NCI-H1417 treated with DMSO at 0.1 percent for 48 hours (cell line): ENCODE measurements at regions not wholly inside any gene's neighbourhood (a gene's known extent, or its start where the extent isn't known, plus 50 kb on each side); places are given as distances from the start of the nearest gene placed in this dataset.

Experiments
- DNase-seq: peaks from one replicate; lab custom pipeline; 2025; lab: John Stamatoyannopoulos, UW

DNA sequence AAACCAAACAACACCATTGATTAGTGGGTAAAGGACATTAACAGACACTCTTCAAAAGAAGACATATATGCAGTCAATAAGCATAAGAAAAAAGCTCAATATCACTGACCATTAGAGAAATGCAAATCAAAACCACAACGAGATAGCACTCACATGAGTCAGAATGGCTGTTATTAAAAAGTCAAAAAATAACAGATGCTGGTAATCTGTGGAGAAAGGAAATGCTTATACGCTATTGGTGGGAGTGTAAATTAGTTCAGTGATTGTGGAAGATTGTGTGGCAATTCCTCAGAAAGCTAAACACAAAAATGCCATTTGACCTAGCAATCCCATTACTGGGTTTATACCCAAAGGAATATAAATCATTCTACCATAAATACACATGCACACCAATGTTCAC is 182.6 kb downstream of the TRPC6 start:
- no peak for DNase-seq

DNA sequence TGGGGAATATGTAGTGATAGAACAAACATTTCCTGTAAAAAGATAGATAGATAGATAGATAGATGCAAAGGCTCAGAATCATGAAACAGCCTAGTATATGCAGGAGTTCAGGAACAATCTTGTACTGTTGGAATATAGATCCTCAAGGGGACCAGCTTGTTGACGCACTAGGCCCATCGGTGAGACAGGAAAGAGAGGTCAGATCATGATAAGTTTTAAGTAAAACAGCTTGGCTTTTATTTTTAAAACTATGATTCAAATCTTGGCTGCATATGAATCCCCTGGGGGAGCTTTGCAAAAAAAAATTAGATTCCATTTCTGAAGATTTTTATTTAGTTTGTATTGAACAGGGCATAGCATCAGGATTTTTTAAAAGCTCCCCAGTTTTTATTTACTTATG is 185.8 kb downstream of the TRPC6 start:
- no peak for DNase-seq

DNA sequence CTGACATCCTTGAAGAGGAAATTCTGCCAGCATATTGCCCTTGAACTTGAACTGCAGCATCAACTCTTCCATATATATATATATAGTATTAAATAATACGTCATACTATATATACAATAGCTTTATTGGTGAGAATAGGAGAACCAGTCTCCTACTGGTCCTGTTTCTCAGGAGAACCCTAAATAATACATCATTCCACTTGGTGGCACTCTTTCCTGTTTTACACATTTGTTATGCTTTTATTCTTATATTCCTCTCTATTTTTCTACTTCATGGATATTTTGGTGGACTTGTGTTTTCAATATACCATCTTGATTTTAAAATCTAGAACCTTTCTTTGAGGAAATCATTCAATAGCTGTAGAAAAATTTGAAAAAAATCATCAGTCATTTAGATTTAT is 193.3 kb downstream of the TRPC6 start:
- DNase-seq, result no peak

DNA sequence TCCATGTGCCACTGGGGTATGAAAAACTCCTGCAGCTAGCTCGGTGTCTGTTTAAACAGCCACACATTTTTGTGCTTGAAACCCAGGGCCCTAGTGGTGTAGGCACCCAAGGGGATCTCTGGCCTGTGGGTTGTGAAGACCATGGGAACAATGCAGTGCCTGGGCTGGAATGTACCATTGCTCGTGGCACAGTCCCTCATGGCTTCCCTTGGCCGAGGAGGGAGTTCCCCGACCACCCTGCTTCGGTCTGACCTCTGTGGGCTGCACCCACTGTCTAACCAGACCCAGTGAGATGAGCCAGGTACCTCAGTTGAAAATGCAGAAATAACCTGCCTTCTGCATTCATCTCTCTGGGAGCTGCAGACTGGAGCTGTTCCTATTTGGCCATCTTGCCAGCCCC is 214.0 kb downstream of the TRPC6 start:
- DNase-seq, result no peak

GRCh38 chr11:101363706-101364275 is 220.0 kb downstream of the TRPC6 start:
- DNase-seq, result no peak

GRCh38 chr11:101362643-101363042 is 221.2 kb downstream of the TRPC6 start:
- no peak for DNase-seq

- no peak for DNase-seq
These were observed 226.0 kb downstream of the TRPC6 start for GRCh38 chr11:101357771-101358170.

DNA sequence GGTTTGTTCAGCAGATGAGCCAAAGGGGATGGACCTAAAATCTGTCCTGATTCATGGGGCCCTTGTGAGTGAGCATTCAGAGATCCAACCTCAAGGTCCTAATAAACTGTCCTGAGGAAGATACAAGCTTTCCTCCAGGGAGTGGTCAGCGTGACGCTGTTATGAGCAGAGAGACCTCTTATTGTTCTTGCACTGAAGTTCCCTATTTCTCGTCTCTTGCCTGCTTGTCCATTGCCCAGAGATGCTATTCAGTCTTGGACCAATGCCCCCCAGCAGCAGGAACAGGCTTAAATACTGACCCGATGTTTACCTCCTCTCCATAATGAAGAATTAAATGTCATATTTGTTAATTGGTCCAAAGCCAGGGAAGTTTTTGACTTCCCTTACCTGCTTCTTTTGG is 225.2 kb upstream of the PGR start:
- no peak for DNase-seq

GRCh38 chr11:101348786-101349185 is 219.2 kb upstream of the PGR start:
- DNase-seq, result no peak

GRCh38 chr11:101346591-101346990 is 217.0 kb upstream of the PGR start:
- no peak for DNase-seq

DNA sequence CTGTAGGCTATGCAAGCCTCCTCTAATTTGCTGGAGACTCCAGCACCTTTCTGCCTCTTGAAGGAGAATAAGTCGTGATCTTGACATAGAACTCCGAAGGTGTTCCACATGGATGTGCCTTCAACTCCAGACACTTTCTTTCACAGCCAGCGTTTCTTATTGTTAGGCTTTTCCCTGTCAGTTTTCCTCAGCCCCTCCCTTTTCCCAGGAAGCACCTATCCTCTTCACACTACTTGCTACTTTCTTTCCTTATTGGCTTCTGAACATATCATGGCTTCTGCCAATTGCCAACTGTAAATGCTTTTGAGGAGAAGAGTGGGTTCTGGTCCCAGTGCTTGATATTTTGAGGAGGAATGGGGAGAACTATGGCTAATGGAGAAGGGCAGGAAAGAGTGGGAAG is 216.3 kb upstream of the PGR start:
- no peak for DNase-seq

DNA sequence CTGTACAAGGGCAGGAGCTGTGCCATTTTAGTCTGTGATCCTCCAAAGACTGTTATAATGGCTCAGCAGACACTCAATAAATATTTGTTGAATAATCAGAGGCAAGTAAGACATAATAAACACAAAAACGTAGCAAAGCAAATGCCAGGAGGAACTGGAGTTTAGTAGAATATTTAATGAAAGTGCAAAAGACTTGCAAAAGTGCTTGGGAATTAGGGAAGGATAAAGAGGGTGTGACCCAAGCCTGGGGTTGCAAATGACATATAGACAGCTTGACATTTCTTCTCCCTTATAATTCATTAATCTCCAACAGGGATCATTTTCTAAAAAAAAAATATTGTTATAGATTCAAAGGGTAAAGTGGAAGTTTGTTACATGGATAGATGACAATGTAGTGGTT is 212.7 kb upstream of the PGR start:
- no peak for DNase-seq

DNA sequence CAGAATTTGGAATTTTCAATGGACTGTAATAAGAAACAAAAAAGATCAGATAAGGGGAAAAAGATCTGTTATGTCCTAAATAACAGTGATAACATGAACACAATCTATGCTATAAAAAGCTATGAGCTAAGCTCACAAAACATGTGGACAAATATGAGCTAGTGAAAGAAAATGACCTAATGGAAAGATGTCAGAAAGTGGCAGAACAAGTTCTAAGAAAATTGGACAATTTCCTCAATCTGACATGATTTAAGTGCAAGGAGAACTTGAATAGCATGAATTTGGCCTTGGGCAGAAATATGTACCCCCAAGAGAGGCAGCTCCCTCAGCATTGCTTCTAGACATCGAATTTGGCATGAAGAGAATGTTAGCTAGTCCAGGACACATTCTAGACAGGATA is 212.0 kb upstream of the PGR start:
- no peak for DNase-seq

GRCh38 chr11:101336858-101337257 is 207.2 kb upstream of the PGR start:
- DNase-seq, result peak; percentile 88

- peak; percentile 67 for DNase-seq
These were observed 206.5 kb upstream of the PGR start for GRCh38 chr11:101336155-101336554.

- no peak for DNase-seq
These were observed 205.0 kb upstream of the PGR start for GRCh38 chr11:101334581-101334980.

- DNase-seq, result no peak
These were observed 201.8 kb upstream of the PGR start for GRCh38 chr11:101331411-101331810.

DNA sequence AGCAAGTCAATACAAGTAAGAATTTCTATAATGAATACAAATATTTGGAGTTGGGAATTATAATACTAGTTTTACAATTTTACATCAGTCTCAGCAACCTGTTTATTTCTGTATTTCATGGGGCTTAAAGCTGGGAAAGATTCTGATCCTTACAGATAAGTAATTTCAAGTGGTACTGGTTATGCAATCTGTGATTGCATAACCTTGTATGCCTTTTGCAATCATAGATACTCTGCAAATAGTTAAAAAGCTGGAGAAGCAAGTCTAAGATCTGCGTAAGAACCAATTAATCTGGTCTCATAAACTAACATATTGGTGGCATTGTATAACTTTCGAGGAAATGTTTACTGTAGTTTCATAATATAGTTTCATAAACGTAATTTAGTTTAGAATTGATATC is 198.3 kb upstream of the PGR start:
- DNase-seq, result no peak

DNA sequence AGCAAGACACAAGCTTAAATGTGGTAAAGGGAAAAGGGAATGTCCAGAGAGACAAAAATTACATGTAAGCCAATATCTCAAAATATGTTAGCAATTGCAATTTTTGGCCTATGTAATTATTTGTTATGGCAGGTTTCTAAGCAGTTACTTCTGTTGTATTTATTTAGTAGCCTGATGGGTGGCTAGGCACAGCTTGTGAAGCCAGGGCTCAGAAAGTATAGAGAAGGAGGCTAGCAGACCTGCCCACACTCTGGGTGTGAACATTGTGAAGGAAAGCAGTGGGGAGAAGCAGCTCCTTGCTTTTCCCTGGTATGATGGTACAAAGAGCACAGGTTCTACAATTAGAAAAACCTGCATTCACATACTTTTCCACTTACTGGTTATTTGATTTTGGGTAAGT is 196.5 kb upstream of the PGR start:
- no peak for DNase-seq

- DNase-seq, result no peak
These were observed 194.4 kb upstream of the PGR start for GRCh38 chr11:101323997-101324396.

DNA sequence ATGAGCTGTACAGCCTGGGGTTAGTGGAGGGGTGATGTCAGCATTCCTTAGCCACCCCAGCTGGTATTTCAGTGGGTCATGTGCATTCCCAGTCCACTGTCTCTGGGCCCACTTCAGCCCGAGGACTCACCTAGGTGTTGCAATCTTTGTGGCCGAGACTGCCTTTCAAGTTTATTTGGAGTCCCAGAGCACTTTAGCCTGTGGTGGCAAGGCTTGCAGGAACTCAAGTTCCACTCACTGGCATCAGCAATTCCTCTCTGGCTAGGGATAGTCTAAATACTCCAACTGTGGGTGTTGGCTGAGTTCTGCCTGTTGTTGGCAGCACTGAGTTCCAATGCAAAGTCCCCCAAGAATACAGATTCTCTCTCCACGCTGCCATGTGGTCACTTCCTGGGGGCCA is 191.6 kb upstream of the PGR start:
- no peak for DNase-seq

- no peak for DNase-seq
These were observed 177.1 kb upstream of the PGR start for GRCh38 chr11:101306721-101307120.

GRCh38 chr11:101305496-101305895 is 175.9 kb upstream of the PGR start:
- DNase-seq, result no peak

GRCh38 chr11:101299210-101299609 is 169.6 kb upstream of the PGR start:
- DNase-seq, result no peak

GRCh38 chr11:101296896-101297295 is 167.3 kb upstream of the PGR start:
- DNase-seq, result no peak
